ENCODE measurements at regions not wholly inside any gene's neighbourhood (a gene's known extent, or its start where the extent isn't known, plus 50 kb on each side); places are given as distances from the start of the nearest gene placed in this dataset.

DNA sequence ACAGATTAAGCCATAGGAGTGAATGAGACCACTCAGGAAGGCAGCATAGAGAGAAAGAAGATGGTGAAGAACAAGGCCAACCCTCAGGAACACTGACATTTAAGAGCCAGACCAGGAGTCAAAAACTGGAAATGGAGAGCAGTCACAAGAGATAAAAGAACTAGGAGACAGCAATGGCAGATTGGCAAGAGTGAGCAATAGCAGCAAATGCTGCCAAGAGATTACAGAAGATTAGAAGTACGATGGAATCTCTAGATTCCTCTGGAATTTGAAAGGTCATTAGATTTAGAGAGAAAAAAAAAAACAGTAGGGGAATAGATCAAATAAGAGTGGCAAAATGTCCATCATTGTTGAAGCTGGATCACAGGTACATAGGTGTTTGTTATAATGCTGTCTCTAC is 73.4 kb upstream of the SLC44A1 start:
- in situ Hi-C loops (cut with HindIII; ENCODE audit: low sequenced_read_pairs): no loop called here
- no peak for DNase-seq (ENCODE audit: low spot score)

GRCh38 chr9:105171589-105171988 is 72.9 kb upstream of the SLC44A1 start:
- DNase-seq (ENCODE audit: low spot score): no peak
- in situ Hi-C loops (cut with HindIII; ENCODE audit: low sequenced_read_pairs): no loop called here

DNA sequence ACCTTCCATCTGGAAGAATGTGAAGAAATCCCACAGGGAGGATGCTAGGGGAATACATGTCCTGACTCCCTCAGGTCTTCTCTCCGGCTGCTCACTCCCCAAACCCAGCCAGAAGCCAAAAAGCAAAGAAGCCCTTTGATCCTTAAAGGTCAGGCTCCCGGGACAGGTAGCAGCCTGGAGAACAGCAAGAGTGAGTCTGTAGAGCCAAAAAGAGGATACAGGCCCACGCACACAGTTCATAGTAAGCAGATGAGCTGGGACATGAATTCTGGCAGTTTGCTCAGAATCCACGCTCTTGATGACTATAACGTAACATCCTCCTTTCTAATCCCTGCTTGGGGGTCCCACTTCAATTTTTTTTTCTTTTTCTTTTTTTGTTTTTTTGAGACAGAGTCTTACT is 72.0 kb upstream of the SLC44A1 start:
- in situ Hi-C loops (cut with HindIII; ENCODE audit: low sequenced_read_pairs): no loop called here
- no peak for DNase-seq (ENCODE audit: low spot score)

DNA sequence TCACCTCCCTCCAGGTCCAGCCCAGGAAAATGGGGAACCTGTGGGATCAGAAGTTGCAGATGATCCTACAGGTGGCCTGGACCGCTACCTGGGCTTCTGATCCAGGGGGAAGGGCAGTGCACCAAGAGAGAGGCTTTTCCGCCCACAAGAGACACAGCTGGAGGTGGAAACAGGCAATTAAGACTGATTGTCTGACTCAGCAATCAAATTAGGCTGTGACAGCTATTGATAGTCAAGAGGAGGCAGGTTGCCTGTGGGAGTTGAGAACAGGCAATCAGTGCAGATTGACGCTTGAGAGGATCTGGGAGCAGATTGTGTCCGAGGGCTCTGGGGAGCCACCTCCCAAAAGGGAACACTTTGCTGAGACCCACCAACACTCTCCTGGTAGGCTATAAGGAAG is 71.1 kb upstream of the SLC44A1 start:
- in situ Hi-C loops (cut with HindIII; ENCODE audit: low sequenced_read_pairs): no loop called here
- no peak for DNase-seq (ENCODE audit: low spot score)

- in situ Hi-C loops (cut with HindIII; ENCODE audit: low sequenced_read_pairs): no loop called here
- no peak for DNase-seq (ENCODE audit: low spot score)
These were observed 70.6 kb upstream of the SLC44A1 start for GRCh38 chr9:105173826-105174225.

- no peak for DNase-seq (ENCODE audit: low spot score)
- in situ Hi-C loops (cut with HindIII; ENCODE audit: low sequenced_read_pairs): no loop called here
These were observed 68.3 kb upstream of the SLC44A1 start for GRCh38 chr9:105176194-105176593.

DNA sequence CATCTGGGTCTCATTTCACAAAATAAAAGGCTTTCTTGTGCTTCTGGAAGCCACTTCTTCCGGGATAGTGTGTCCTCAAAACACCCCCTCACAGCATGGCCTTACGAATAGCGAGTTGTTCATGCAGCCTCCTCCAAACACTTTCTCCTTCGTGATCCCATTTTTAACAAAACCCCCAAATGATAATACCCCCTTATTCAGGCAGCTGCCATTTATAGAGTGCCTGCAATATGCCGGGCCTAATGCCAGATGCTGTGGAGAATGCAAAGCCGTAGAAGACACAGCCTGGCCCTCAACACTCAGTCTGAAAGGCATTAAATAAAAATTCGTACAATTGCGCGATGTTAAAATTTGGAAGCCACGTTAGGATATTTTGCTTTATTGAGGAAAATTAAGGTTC is 66.4 kb upstream of the SLC44A1 start:
- in situ Hi-C loops (cut with HindIII; ENCODE audit: low sequenced_read_pairs): no loop called here
- no peak for DNase-seq (ENCODE audit: low spot score)

DNA sequence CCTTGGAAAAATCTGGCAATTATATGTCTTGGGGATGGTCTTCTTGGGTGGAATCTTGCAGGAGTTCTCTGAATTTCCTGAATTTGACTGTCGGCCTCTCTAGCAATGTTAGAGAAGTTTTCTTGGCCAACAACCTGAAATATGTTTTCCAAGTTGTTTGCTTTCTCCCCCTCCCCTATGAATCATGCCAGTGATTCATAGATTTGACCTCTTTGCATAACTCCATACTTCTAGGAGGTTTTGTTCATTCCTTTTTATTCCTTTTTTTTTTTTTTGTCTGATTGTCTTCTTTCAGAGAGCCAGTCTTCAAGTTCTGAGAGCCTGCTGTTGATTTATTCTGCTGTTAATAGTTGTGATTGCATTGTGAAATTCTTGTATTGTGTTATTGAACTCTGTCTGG is 56.7 kb upstream of the SLC44A1 start:
- in situ Hi-C loops (cut with HindIII; ENCODE audit: low sequenced_read_pairs): no loop called here
- no peak for DNase-seq (ENCODE audit: low spot score)

GRCh38 chr9:105188746-105189145 is 55.7 kb upstream of the SLC44A1 start:
- no peak for DNase-seq (ENCODE audit: low spot score)
- in situ Hi-C loops (cut with HindIII; ENCODE audit: low sequenced_read_pairs): no loop called here

DNA sequence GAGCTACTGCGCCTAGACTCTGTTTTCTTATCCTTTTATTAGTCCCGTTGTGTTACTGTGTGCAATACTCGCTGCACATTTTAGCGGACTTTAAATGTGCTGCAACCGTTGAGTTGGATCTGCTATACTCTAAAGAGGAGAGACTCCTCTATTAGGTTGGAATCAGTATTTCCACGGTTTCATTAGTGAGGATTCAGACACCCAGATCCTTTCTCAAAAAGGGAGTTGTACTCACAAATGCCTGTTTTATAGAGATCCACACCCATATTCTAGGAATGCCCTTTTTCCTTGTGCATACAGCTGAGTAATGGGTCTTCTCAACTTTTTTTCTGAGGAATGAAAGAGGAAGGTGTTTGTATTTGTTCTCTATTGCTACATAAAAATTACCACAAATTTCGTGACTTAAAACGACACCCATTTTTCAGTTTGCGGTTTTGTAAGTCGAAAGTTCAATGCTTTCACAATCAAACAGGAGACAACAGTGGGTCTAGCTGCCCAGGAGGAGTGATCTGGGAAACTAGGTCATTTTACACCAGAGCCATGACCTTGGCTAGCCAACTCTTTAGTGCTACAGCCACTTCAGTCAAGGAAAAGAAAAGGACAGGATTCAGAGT is 52.8 kb upstream of the SLC44A1 start:
- in situ Hi-C loops (cut with HindIII; ENCODE audit: low sequenced_read_pairs): no loop called here
- DNase-seq (ENCODE audit: low spot score): no peak

GRCh38 chr9:105193560-105193959 is 50.9 kb upstream of the SLC44A1 start:
- DNase-seq (ENCODE audit: low spot score): no peak
- in situ Hi-C loops (cut with HindIII; ENCODE audit: low sequenced_read_pairs): no loop called here

- no peak for DNase-seq (ENCODE audit: low spot score)
- in situ Hi-C loops (cut with HindIII; ENCODE audit: low sequenced_read_pairs): no loop called here
These were observed 50.2 kb upstream of the SLC44A1 start for GRCh38 chr9:105194234-105194633.
